ENCODE measurements at regions not wholly inside any gene's neighbourhood (a gene's known extent, or its start where the extent isn't known, plus 50 kb on each side); places are given as distances from the start of the nearest gene placed in this dataset.

DNA sequence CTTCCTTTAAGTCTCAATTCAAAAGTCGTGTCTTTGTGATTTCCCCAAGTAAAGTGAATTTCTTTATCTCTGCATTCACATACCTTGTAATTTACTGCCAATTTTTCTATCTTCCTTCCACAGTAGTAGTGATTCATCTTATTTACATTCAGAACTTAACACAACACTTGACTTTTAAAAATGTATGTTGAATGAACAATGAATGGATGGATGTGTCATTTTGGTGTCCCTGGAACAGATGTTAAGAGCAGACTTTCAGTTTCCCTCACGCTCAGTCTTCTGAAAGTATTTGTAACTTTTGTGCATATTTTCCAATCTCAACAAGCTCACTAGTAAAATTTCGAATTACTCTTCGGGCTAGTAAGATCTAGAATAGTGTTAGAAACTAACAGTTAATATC, 352.0 kb downstream of the HHIPL2 start:
- H3K9me3 ChIP-seq (ENCODE audit: low read length): no peaks in the 10 kb centered on the region
- no peaks in the 10 kb centered on the region for H3K4me1 ChIP-seq (ENCODE audit: insufficient read depth, low read length)
- peaks cover 22% of the 10 kb centered on the region for H3K27me3 ChIP-seq (ENCODE audit: low read length)
- no peak overlapping the region for H3K4me3 ChIP-seq (ENCODE audit: low read length)
- TF ChIP-seq EZH2phosphoT487 (IDR thresholded peaks at IDR 0.05; ENCODE audit: borderline replicate concordance, low read length) (no peak), CTCF (conservative IDR thresholded peaks at IDR 0.05; ENCODE audit: low read depth, low read length) (no peak), EZH2 (IDR thresholded peaks at IDR 0.05; ENCODE audit: low read length, unreplicated experiment) (no peak)
- no TSS peak for BruUV-seq (replicated peaks)
- ChIA-PET CTCF (no interaction called here), POLR2A (ENCODE audit: unreplicated experiment) (no interaction called here)
- ATAC-seq: peak; percentile 67
- no peak overlapping the region for H2AFZ ChIP-seq (ENCODE audit: low read length)
- DNase-seq: peak; percentile 56
- H4K20me1 ChIP-seq (ENCODE audit: low read length): no peaks in the 10 kb centered on the region
- no peaks in the 10 kb centered on the region for H3K79me2 ChIP-seq (ENCODE audit: low read length)
- H3K9ac ChIP-seq (ENCODE audit: low read length): no peak overlapping the region
- no peaks in the 10 kb centered on the region for H3K36me3 ChIP-seq (ENCODE audit: low read depth, low read length)
- no peaks in the 10 kb centered on the region for H3K9me2 ChIP-seq (replicated peaks; ENCODE audit: low read length)
- intact Hi-C loops (cut with micrococcal nuclease): no loop called here
- H3K4me2 ChIP-seq (ENCODE audit: low read length): no peak overlapping the region
- H3K27ac ChIP-seq (ENCODE audit: low read length): no peak overlapping the region
- H3F3A ChIP-seq (ENCODE audit: low read length, unreplicated experiment): no peaks in the 10 kb centered on the region

- Histone ChIP-seq H3K9me3 (ENCODE audit: low read length) (no peaks in the 10 kb centered on the region), H3K4me3 (ENCODE audit: low read length) (no peak overlapping the region), H3K27ac (ENCODE audit: low read length) (no peak overlapping the region), H3K9me2 (replicated peaks; ENCODE audit: low read length) (no peaks in the 10 kb centered on the region), H3K4me1 (ENCODE audit: insufficient read depth, low read length) (no peaks in the 10 kb centered on the region), H3K9ac (ENCODE audit: low read length) (no peak overlapping the region), H4K20me1 (ENCODE audit: low read length) (no peaks in the 10 kb centered on the region), H3K4me2 (ENCODE audit: low read length) (no peak overlapping the region), H2AFZ (ENCODE audit: low read length) (no peak overlapping the region), H3F3A (ENCODE audit: low read length, unreplicated experiment) (no peaks in the 10 kb centered on the region), H3K27me3 (ENCODE audit: low read length) (peaks cover 24% of the 10 kb centered on the region; the same call in 1 of the 2 replicates), H3K79me2 (ENCODE audit: low read length) (no peaks in the 10 kb centered on the region), H3K36me3 (ENCODE audit: low read depth, low read length) (no peaks in the 10 kb centered on the region)
- no TSS peak for BruUV-seq (replicated peaks)
- DNase-seq (no peak), ATAC-seq (no peak)
- intact Hi-C loops (cut with micrococcal nuclease): no loop called here
- ChIA-PET POLR2A (ENCODE audit: unreplicated experiment) (no interaction called here), CTCF (no interaction called here)
- TF ChIP-seq EZH2 (IDR thresholded peaks at IDR 0.05; ENCODE audit: low read length, unreplicated experiment) (no peak), EZH2phosphoT487 (IDR thresholded peaks at IDR 0.05; ENCODE audit: borderline replicate concordance, low read length) (no peak), CTCF (conservative IDR thresholded peaks at IDR 0.05; ENCODE audit: low read depth, low read length) (no peak)
Measured at GRCh38 chr1:222189218-222189617, 358.7 kb downstream of the HHIPL2 start.

GRCh38 chr1:222187566-222188332, 360.2 kb downstream of the HHIPL2 start:
- no peak for ATAC-seq
- no peak for DNase-seq
- ChIA-PET CTCF (no interaction called here), POLR2A (ENCODE audit: unreplicated experiment) (no interaction called here)
- BruUV-seq (replicated peaks): no TSS peak
- no peaks in the 10 kb centered on the region for H3K9me3 ChIP-seq (ENCODE audit: low read length)
- H3K27ac ChIP-seq (ENCODE audit: low read length): no peak overlapping the region
- H3K4me1 ChIP-seq (ENCODE audit: insufficient read depth, low read length): peaks cover 6% of the 10 kb centered on the region
- no peaks in the 10 kb centered on the region for H3F3A ChIP-seq (ENCODE audit: low read length, unreplicated experiment)
- TF ChIP-seq EZH2 (IDR thresholded peaks at IDR 0.05; ENCODE audit: low read length, unreplicated experiment) (no peak), EZH2phosphoT487 (IDR thresholded peaks at IDR 0.05; ENCODE audit: borderline replicate concordance, low read length) (no peak), CTCF (conservative IDR thresholded peaks at IDR 0.05; ENCODE audit: low read depth, low read length) (no peak)
- H3K9ac ChIP-seq (ENCODE audit: low read length): no peak overlapping the region
- no peaks in the 10 kb centered on the region for H3K9me2 ChIP-seq (replicated peaks; ENCODE audit: low read length)
- no peaks in the 10 kb centered on the region for H3K79me2 ChIP-seq (ENCODE audit: low read length)
- H2AFZ ChIP-seq (ENCODE audit: low read length): no peak overlapping the region
- H3K36me3 ChIP-seq (ENCODE audit: low read depth, low read length): no peaks in the 10 kb centered on the region
- no peaks in the 10 kb centered on the region for H4K20me1 ChIP-seq (ENCODE audit: low read length)
- intact Hi-C loops (cut with micrococcal nuclease): no loop called here
- no peak overlapping the region for H3K4me3 ChIP-seq (ENCODE audit: low read length)
- H3K4me2 ChIP-seq (ENCODE audit: low read length): no peak overlapping the region
- peaks cover 24% of the 10 kb centered on the region; the same call in 1 of the 2 replicates for H3K27me3 ChIP-seq (ENCODE audit: low read length)

Data from PC-3 (cell line).